GM12878 (cell line): ENCODE measurements at regions not wholly inside any gene's neighbourhood (a gene's known extent, or its start where the extent isn't known, plus 50 kb on each side); places are given as distances from the start of the nearest gene placed in this dataset.

Source experiments
- ATAC-seq: fragments of 200-7000 bp; cut with Tn5 transposase; 3 replicates; pipeline ENCODE4 v1.9.1; 2020; ENCODE audit warnings: mild to moderate bottlenecking, moderate library complexity
- BruUV-seq: library from RNA; stranded (reverse); fragments of 400-500 nt; replicated peaks from 2 replicates; lab custom pipeline; 2021; lab: Mats Ljungman, UMichigan
- CTCF ChIA-PET: fragments of 300-600 bp; sonication (Branson Sonifier 250); formaldehyde crosslinking; extraction: SDS; loops from one replicate; lab custom pipeline; 2021; ENCODE audit warnings: inconsistent platforms; lab: Yijun Ruan, JAX
- POLR2A ChIA-PET: fragments of 350-600 bp; formaldehyde crosslinking; extraction: SDS; loops from one replicate; lab custom pipeline; 2021; ENCODE audit warnings: inconsistent platforms; lab: Charles Lee
- RAD21 ChIA-PET: fragments of 300-600 bp; sonication (Branson Sonifier 250); formaldehyde crosslinking; loops from one replicate; lab custom pipeline; 2023; ENCODE audit warnings: antibody characterized with exemption; ENCODE audit not compliant: unreplicated experiment; lab: Charles Lee
- SMC1A ChIA-PET: fragments of 300-600 bp; sonication (Branson Sonifier 250); formaldehyde crosslinking; loops from one replicate; lab custom pipeline; 2023; ENCODE audit not compliant: unreplicated experiment, uncharacterized antibody; lab: Charles Lee
- DNase-seq: peaks from one replicate; pipeline ENCODE4 v3.0.0-alpha.2; 2011; ENCODE audit warnings: low read depth, low spot score
- FAIRE-seq: peaks from 3 replicates; lab custom pipeline; 2011; peaks lifted over from hg19 to GRCh38; lab: Jason Lieb, UNC
- H2AFZ ChIP-seq: 2 replicates; pipeline ENCODE4 v1.6.0; 2011; ENCODE audit warnings: low read depth, low read length, control low read depth; ENCODE audit not compliant: control insufficient read depth
- H3K27ac ChIP-seq: 2 replicates; pipeline ENCODE4 v1.5.1; 2011; ENCODE audit warnings: control low read depth; ENCODE audit not compliant: control insufficient read depth, insufficient read depth
- H3K27me3 ChIP-seq, 2 experiments: replicated peaks in 1 of 2; 2 replicates each; pipeline versions ENCODE4 v1.6.0 to v1.6.1; 2011; ENCODE audit warnings: low read length in 1 of 2; ENCODE audit not compliant: control insufficient read depth in 2 of 2, insufficient read depth in 2 of 2
- H3K36me3 ChIP-seq, 2 experiments: 2 replicates each; pipeline ENCODE4 v1.5.1; 2011; ENCODE audit warnings: low read length in 1 of 2; ENCODE audit not compliant: control insufficient read depth in 2 of 2, insufficient read depth in 2 of 2
- H3K4me1 ChIP-seq: 2 replicates; pipeline ENCODE4 v1.6.1; 2011; ENCODE audit warnings: mild to moderate bottlenecking, low read length, moderate library complexity, mixed read lengths; ENCODE audit not compliant: control insufficient read depth, insufficient read depth
- H3K4me2 ChIP-seq: 2 replicates; pipeline ENCODE4 v1.6.0; 2011; ENCODE audit warnings: control low read depth; ENCODE audit not compliant: control insufficient read depth, insufficient read depth
- H3K4me3 ChIP-seq: fragments of 200-600 bp; sonication (generic); 2 replicates; pipeline ENCODE4 v1.5.1; 2016
- H3K79me2 ChIP-seq: 2 replicates; pipeline ENCODE4 v1.6.0; 2011; ENCODE audit warnings: low read length; ENCODE audit not compliant: control insufficient read depth, insufficient read depth
- H3K9ac ChIP-seq: 2 replicates; pipeline ENCODE4 v1.8.0; 2011; ENCODE audit warnings: low read length, control low read depth, mixed read lengths; ENCODE audit not compliant: control insufficient read depth, insufficient read depth
- H3K9me3 ChIP-seq: replicated peaks from 3 replicates; pipeline ENCODE4 v1.5.1; 2011; ENCODE audit warnings: mild to moderate bottlenecking, low read length; ENCODE audit not compliant: control insufficient read depth, insufficient read depth
- H4K20me1 ChIP-seq: 2 replicates; pipeline ENCODE4 v1.6.0; 2011; ENCODE audit not compliant: control insufficient read depth, insufficient read depth
- CBFB ChIP-seq: IDR thresholded peaks from 2 replicates; pipeline ENCODE4 v1.6.1; 2016; ENCODE audit warnings: antibody characterized with exemption, low read depth
- CEBPB ChIP-seq, 2 experiments: fragments of 150-350 bp in 1 of 2; IDR thresholded peaks; 2 replicates each; pipeline ENCODE4 v1.6.1; 2012 to 2014; ENCODE audit warnings: low read depth in 2 of 2, low read length in 2 of 2, borderline replicate concordance in 1 of 2, inconsistent platforms in 1 of 2
- CHD1 ChIP-seq: IDR thresholded peaks from 2 replicates; pipeline ENCODE4 v1.6.1; 2012; ENCODE audit warnings: low read depth, low read length, improper control_type of control experiment
- ESRRA ChIP-seq: IDR thresholded peaks from 2 replicates; pipeline ENCODE4 v1.6.1; 2012; ENCODE audit warnings: mild to moderate bottlenecking, low read length, improper control_type of control experiment
- GABPA ChIP-seq: IDR thresholded peaks from 2 replicates; pipeline ENCODE4 v1.6.1; 2014; ENCODE audit warnings: antibody characterized with exemption, low read depth, mild to moderate bottlenecking, inconsistent platforms
- IKZF2 ChIP-seq, 2 experiments: fragments of 450-650 bp; IDR thresholded peaks; 2 replicates each; pipeline ENCODE4 v1.6.1; 2017; ENCODE audit warnings: mild to moderate bottlenecking in 2 of 2, moderate library complexity in 2 of 2
- JUND ChIP-seq: IDR thresholded peaks from 2 replicates; pipeline ENCODE4 v1.6.1; 2012; ENCODE audit warnings: low read depth, mild to moderate bottlenecking, low read length, improper control_type of control experiment, moderate library complexity
- MTA2 ChIP-seq: fragments of 450-650 bp; IDR thresholded peaks from 2 replicates; pipeline ENCODE4 v1.6.1; 2016; ENCODE audit warnings: low read depth, mild to moderate bottlenecking, moderate library complexity
- PML ChIP-seq: IDR thresholded peaks from 2 replicates; pipeline ENCODE4 v1.6.1; 2012; ENCODE audit warnings: low read length, inconsistent platforms
- RAD51 ChIP-seq: fragments of 450-650 bp; IDR thresholded peaks from 2 replicates; pipeline ENCODE4 v1.6.1; 2016; ENCODE audit warnings: moderate library complexity, mild to moderate bottlenecking, inconsistent platforms
- RBBP5 ChIP-seq: fragments of 200-600 bp; sonication (generic); conservative IDR thresholded peaks from 2 replicates; pipeline ENCODE4 v1.6.1; 2016
- SREBF2 ChIP-seq: IDR thresholded peaks from 2 replicates; pipeline ENCODE4 v1.6.1; 2012; ENCODE audit warnings: mild to moderate bottlenecking, low read length
- STAT1 ChIP-seq: fragments of 450-650 bp; conservative IDR thresholded peaks from 2 replicates; pipeline ENCODE4 v1.6.1; 2014; ENCODE audit warnings: antibody characterized with exemption, mild to moderate bottlenecking
- STAT3 ChIP-seq: IDR thresholded peaks from 2 replicates; pipeline ENCODE4 v1.6.1; 2011; ENCODE audit warnings: low read depth, low read length, improper control_type of control experiment
- ZNF384 ChIP-seq: IDR thresholded peaks from 2 replicates; pipeline ENCODE4 v1.6.1; 2012; ENCODE audit warnings: low read depth, mild to moderate bottlenecking, low read length, improper control_type of control experiment, borderline replicate concordance
- WGBS: methylation state at CpG from one replicate; pipeline ENCODE4 v1.1.6; 2016; ENCODE audit warnings: low lambda C conversion rate; ENCODE audit not compliant: insufficient replicate concordance, insufficient coverage; ENCODE audit errors: missing lambda C conversion rate; 5-methylcytosine and 5-hydroxymethylcytosine counted together
- in situ Hi-C: fragments of 300-500 bp; cut with MboI; formaldehyde crosslinking; loops from 9 replicates; pipeline ENCODE4 v1.14.3; 2018; ENCODE audit warnings: mixed read lengths
- intact Hi-C: fragments of 100-400 bp; cut with micrococcal nuclease; formaldehyde crosslinking; loops from one replicate; pipeline ENCODE4 v1.14.2; 2022; ENCODE audit not compliant: unreplicated experiment
- TF ChIP-seq, protein P1 (sequence below): fragments of 450-650 bp; IDR thresholded peaks from 2 replicates; pipeline ENCODE4 v1.6.1; 2017; ENCODE audit warnings: mild to moderate bottlenecking, low read depth, inconsistent platforms; ENCODE audit not compliant: poor library complexity, severe bottlenecking
- TF ChIP-seq, protein P2 (sequence below): IDR thresholded peaks from 2 replicates; pipeline ENCODE4 v1.6.1; 2011; ENCODE audit warnings: low read depth, low read length, improper control_type of control experiment, borderline replicate concordance

DNA sequence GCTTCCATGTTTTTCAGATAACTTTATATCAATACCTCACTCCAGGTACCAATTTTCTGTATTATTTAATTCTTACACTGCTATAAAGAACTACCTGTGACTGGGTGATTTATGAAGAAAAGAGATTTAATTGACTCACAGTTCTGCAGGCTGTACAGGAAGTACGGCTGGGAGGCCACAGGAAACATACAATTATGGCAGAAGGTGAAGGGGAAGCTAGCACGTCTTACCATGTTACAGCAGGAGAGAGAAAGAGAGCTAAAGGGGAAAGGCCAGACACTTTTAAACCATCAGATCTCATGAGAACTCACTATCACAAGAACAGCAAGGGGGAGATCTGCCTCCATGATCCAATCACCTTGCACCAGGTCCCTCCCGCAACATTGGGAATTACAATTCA lies 119.1 kb upstream of the BMP5 start:
- no peak for ATAC-seq
- ChIA-PET CTCF (no interaction called here), SMC1A (no interaction called here), POLR2A (no interaction called here), RAD21 (no interaction called here)
- H3K27me3 ChIP-seq = no peaks in the 10 kb centered on the region
- 31% methylated on average over 3 of the region's 3 CpGs for WGBS
- H3K4me2 ChIP-seq = no peak overlapping the region
- FAIRE-seq = no peak
- H3K4me1 ChIP-seq = no peaks in the 10 kb centered on the region
- no peaks in the 10 kb centered on the region for H3K9me3 ChIP-seq
- H3K79me2 ChIP-seq = no peaks in the 10 kb centered on the region
- in situ Hi-C loops = loop anchor here (25.0 kb wide), 1 partner anchor 593 kb away; no protein-coding TSS in a partner anchor
- H4K20me1 ChIP-seq = no peaks in the 10 kb centered on the region
- intact Hi-C loops = no loop called here
- H2AFZ ChIP-seq = no peak overlapping the region
- BruUV-seq = no TSS peak
- DNase-seq = no peak
- H3K27ac ChIP-seq = no peak overlapping the region
- no peak for TF ChIP-seq STAT3
- TF ChIP-seq CBFB = no peak
- no peak for TF ChIP-seq GABPA
- TF ChIP-seq RAD51 = no peak
- no peak for TF ChIP-seq PML
- no peak for TF ChIP-seq ZNF384
- TF ChIP-seq ESRRA = no peak
- no peak overlapping the region for H3K9ac ChIP-seq
- no peak overlapping the region for H3K4me3 ChIP-seq
- H3K36me3 ChIP-seq = no peaks in the 10 kb centered on the region

DNA sequence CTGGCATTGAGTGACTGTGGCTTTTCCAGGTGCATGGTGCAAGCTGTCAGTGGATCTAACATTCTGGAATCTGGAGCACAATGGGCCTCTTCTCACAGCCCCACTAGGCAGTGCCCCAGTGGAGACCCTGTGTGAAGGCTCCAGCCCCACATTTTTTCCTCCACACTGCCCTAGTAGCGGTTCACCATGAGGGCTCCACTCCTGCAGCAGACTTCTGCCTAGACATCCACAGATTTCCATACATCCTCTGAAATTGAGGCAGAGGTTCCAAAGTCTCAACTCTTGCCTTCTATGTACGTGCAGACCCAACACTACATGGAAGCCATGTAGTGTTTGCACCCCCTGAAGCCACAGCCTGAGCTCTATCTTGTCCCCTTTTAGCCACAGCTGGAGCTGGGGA lies 118.0 kb upstream of the BMP5 start:
- no peak overlapping the region for H2AFZ ChIP-seq
- ChIA-PET SMC1A (no interaction called here), POLR2A (no interaction called here), CTCF (no interaction called here), RAD21 (no interaction called here)
- no TSS peak for BruUV-seq
- no peak overlapping the region for H3K4me3 ChIP-seq
- H3K9ac ChIP-seq = no peak overlapping the region
- ATAC-seq (no peak), FAIRE-seq (no peak), DNase-seq (no peak)
- H3K9me3 ChIP-seq = no peaks in the 10 kb centered on the region
- in situ Hi-C loops = loop anchor here (25.0 kb wide), 1 partner anchor 594 kb away; no protein-coding TSS in a partner anchor
- no peak overlapping the region for H3K27ac ChIP-seq
- H3K79me2 ChIP-seq = no peaks in the 10 kb centered on the region
- 10% methylated on average over 2 of the region's 2 CpGs for WGBS
- no peak overlapping the region for H3K4me2 ChIP-seq
- intact Hi-C loops = no loop called here
- no peaks in the 10 kb centered on the region for H3K4me1 ChIP-seq
- H3K27me3 ChIP-seq = no peaks in the 10 kb centered on the region
- H3K36me3 ChIP-seq = no peaks in the 10 kb centered on the region
- no peaks in the 10 kb centered on the region for H4K20me1 ChIP-seq
- TF ChIP-seq, protein P1, sequence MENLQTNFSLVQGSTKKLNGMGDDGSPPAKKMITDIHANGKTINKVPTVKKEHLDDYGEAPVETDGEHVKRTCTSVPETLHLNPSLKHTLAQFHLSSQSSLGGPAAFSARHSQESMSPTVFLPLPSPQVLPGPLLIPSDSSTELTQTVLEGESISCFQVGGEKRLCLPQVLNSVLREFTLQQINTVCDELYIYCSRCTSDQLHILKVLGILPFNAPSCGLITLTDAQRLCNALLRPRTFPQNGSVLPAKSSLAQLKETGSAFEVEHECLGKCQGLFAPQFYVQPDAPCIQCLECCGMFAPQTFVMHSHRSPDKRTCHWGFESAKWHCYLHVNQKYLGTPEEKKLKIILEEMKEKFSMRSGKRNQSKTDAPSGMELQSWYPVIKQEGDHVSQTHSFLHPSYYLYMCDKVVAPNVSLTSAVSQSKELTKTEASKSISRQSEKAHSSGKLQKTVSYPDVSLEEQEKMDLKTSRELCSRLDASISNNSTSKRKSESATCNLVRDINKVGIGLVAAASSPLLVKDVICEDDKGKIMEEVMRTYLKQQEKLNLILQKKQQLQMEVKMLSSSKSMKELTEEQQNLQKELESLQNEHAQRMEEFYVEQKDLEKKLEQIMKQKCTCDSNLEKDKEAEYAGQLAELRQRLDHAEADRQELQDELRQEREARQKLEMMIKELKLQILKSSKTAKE = no peak
- TF ChIP-seq STAT1 (no peak), SREBF2 (no peak), JUND (no peak), IKZF2 (IDR thresholded peaks at IDR 0.05) (no peak), CHD1 (no peak), CEBPB (IDR thresholded peaks at IDR 0.05; ENCODE audit: borderline replicate concordance in 1 of 2, low read depth in 2 of 2, low read length in 2 of 2) (no peak), RBBP5 (no peak), MTA2 (no peak)
- TF ChIP-seq, protein P2, sequence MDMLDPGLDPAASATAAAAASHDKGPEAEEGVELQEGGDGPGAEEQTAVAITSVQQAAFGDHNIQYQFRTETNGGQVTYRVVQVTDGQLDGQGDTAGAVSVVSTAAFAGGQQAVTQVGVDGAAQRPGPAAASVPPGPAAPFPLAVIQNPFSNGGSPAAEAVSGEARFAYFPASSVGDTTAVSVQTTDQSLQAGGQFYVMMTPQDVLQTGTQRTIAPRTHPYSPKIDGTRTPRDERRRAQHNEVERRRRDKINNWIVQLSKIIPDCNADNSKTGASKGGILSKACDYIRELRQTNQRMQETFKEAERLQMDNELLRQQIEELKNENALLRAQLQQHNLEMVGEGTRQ = no peak
